ENCODE measurements at regions not wholly inside any gene's neighbourhood (a gene's known extent, or its start where the extent isn't known, plus 50 kb on each side); places are given as distances from the start of the nearest gene placed in this dataset.
"Not testable (repeated sequence)": the region's sequence is repeated elsewhere in the genome, so short reads cannot be mapped to it uniquely, and the experiment has no call there.

GRCh38 chr2:184419744-184420143 lies 178.6 kb upstream of the ZNF804A start (continued):
- TF ChIP-seq RCOR1 (IDR thresholded peaks at IDR 0.05; ENCODE audit: low read length): no peak

DNA sequence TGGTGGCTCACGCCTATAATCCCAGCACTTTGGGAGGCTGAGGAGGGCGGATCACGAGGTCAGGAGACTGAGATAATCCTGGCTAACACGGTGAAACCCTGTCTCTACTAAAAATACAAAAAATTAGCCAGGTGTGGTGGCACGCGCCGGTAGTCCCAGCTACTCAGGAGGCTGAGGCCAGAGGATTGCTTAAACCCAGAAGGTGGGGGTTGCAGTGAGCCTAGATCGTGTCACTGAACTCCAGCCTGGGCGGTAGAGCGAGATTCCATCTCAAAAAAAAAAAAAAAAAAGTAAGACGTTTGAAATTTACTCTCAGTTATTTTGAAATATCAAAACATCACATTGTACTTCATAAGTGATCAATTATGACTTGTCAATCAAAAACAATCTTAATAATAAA lies 176.9 kb upstream of the ZNF804A start:
- H3K79me2 ChIP-seq (ENCODE audit: insufficient read depth); H3K4me2 ChIP-seq; H3K27me3 ChIP-seq (ENCODE audit: insufficient read depth); H3K4me1 ChIP-seq (ENCODE audit: control insufficient read depth in 1 of 2, insufficient read depth in 2 of 2, low read depth in 1 of 2, low read length in 1 of 2); DNase-seq; H3F3A ChIP-seq (replicated peaks; ENCODE audit: insufficient read depth); CTCF ChIA-PET; H3K36me3 ChIP-seq (replicated peaks in 1 of 2; ENCODE audit: control insufficient read depth in 1 of 2, insufficient read depth in 2 of 2, low read length in 1 of 2); H3K9ac ChIP-seq; POLR2A ChIA-PET; H4K20me1 ChIP-seq (ENCODE audit: insufficient read depth); H3K4me3 ChIP-seq (ENCODE audit: low read depth in 2 of 2, low read length in 1 of 2); H3K9me2 ChIP-seq; H3K27ac ChIP-seq (ENCODE audit: low read depth in 2 of 2, low read length in 1 of 2); H2AFZ ChIP-seq (ENCODE audit: low read depth); H3K9me3 ChIP-seq: not testable (repeated sequence)
- WGBS (ENCODE audit: low lambda C conversion rate): 68% methylated on average over 11 of the region's 11 CpGs

DNA sequence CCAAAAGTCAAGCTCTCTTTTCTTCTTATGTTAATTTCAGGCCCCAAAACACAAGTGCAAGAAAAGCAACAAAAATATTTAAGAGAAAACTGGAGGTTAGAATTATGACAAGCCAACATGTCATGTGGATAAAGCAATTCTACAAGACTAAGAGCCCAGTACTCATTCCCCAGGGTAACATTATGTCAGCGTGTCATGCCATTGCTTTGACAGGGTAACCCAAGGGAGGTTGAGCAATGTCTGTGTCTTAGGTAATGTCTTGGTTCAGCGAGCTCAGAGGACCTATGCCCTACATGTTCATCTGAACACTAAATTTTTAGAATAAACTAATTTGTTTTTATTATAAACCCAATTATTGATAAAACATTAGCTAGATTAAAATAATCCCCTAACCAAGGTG lies 173.2 kb upstream of the ZNF804A start:
- Histone ChIP-seq H3K79me2 (ENCODE audit: insufficient read depth) (no peaks in the 10 kb centered on the region), H2AFZ (ENCODE audit: low read depth) (no peak overlapping the region), H3K9me2 (no peaks in the 10 kb centered on the region), H3K9ac (no peak overlapping the region), H3K4me1 (ENCODE audit: control insufficient read depth in 1 of 2, insufficient read depth in 2 of 2, low read depth in 1 of 2, low read length in 1 of 2) (no peaks in the 10 kb centered on the region), H3K4me2 (no peak overlapping the region), H3K27me3 (ENCODE audit: insufficient read depth) (no peaks in the 10 kb centered on the region), H3K27ac (ENCODE audit: low read depth in 2 of 2, low read length in 1 of 2) (no peak overlapping the region), H4K20me1 (ENCODE audit: insufficient read depth) (no peaks in the 10 kb centered on the region), H3F3A (replicated peaks; ENCODE audit: insufficient read depth) (no peaks in the 10 kb centered on the region), H3K4me3 (ENCODE audit: low read depth in 2 of 2, low read length in 1 of 2) (no peak overlapping the region), H3K36me3 (replicated peaks in 1 of 2; ENCODE audit: control insufficient read depth in 1 of 2, insufficient read depth in 2 of 2, low read length in 1 of 2) (no peaks in the 10 kb centered on the region), H3K9me3 (no peaks in the 10 kb centered on the region)
- ChIA-PET CTCF (no interaction called here), POLR2A (no interaction called here)
- 48% methylated on average over 2 of the region's 2 CpGs for WGBS (ENCODE audit: low lambda C conversion rate)
- TF ChIP-seq MEF2A (IDR thresholded peaks at IDR 0.05; ENCODE audit: borderline replicate concordance, low read depth) (no peak), GABPA (IDR thresholded peaks at IDR 0.05; ENCODE audit: low read depth) (no peak), GATA2 (CRISPR knock-in tag; IDR thresholded peaks at IDR 0.05) (no peak), TCF12 (IDR thresholded peaks at IDR 0.05) (no peak), NFIC (IDR thresholded peaks at IDR 0.05; ENCODE audit: borderline replicate concordance) (no peak), FOXM1 (IDR thresholded peaks at IDR 0.05; ENCODE audit: low read depth) (no peak), MXI1 (IDR thresholded peaks at IDR 0.05; ENCODE audit: low read depth, low read length) (no peak)
- TF ChIP-seq, protein P1, sequence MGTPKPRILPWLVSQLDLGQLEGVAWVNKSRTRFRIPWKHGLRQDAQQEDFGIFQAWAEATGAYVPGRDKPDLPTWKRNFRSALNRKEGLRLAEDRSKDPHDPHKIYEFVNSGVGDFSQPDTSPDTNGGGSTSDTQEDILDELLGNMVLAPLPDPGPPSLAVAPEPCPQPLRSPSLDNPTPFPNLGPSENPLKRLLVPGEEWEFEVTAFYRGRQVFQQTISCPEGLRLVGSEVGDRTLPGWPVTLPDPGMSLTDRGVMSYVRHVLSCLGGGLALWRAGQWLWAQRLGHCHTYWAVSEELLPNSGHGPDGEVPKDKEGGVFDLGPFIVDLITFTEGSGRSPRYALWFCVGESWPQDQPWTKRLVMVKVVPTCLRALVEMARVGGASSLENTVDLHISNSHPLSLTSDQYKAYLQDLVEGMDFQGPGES (IDR thresholded peaks at IDR 0.05; ENCODE audit: low read depth, low read length): no peak
- TF ChIP-seq, protein P2, sequence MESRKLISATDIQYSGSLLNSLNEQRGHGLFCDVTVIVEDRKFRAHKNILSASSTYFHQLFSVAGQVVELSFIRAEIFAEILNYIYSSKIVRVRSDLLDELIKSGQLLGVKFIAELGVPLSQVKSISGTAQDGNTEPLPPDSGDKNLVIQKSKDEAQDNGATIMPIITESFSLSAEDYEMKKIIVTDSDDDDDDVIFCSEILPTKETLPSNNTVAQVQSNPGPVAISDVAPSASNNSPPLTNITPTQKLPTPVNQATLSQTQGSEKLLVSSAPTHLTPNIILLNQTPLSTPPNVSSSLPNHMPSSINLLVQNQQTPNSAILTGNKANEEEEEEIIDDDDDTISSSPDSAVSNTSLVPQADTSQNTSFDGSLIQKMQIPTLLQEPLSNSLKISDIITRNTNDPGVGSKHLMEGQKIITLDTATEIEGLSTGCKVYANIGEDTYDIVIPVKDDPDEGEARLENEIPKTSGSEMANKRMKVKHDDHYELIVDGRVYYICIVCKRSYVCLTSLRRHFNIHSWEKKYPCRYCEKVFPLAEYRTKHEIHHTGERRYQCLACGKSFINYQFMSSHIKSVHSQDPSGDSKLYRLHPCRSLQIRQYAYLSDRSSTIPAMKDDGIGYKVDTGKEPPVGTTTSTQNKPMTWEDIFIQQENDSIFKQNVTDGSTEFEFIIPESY (IDR thresholded peaks at IDR 0.05; ENCODE audit: borderline replicate concordance, low read depth): no peak
- no peak for DNase-seq

Measured in SK-N-SH (cell line).